AG10803 (cell line): ENCODE measurements at regions not wholly inside any gene's neighbourhood (a gene's known extent, or its start where the extent isn't known, plus 50 kb on each side); places are given as distances from the start of the nearest gene placed in this dataset.

Experiments used
- DNase-seq: peaks from one replicate; pipeline ENCODE4 v3.0.0; 2010; ENCODE audit warnings: low read depth
- H3K4me3 ChIP-seq: 2 replicates; pipeline ENCODE4 v1.5.1; 2011; ENCODE audit warnings: mild to moderate bottlenecking, low read length, control low read depth
- CTCF ChIP-seq: conservative IDR thresholded peaks from 2 replicates; pipeline ENCODE4 v1.5.1; 2011; ENCODE audit warnings: mild to moderate bottlenecking, low read length, control low read depth, inconsistent platforms

GRCh38 chr3:82364827-82365226 lies 603.4 kb upstream of the GBE1 start:
- no peak for TF ChIP-seq CTCF
- DNase-seq: no peak
- H3K4me3 ChIP-seq: no peak overlapping the region

GRCh38 chr3:82363131-82363530 lies 601.7 kb upstream of the GBE1 start:
- TF ChIP-seq CTCF: no peak
- H3K4me3 ChIP-seq: no peak overlapping the region
- DNase-seq: no peak

DNA sequence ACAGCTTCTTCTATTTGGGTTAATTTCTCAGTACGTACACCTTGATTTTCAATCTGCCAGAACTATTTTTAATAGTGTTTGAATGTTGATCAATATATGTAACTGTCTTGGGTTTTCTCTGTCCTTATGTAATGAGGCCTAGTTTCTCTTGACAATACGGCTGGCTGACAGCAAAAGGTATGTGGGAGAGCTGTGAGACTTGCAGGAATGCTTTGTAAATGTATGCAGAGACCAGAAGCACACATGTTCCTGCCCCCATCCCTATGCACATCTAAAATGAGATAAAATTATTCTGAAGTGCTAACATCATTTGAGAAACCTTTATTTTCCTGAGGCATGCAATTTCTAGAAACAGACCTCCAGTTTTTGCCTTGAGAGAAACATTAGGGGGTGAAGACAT lies 593.8 kb upstream of the GBE1 start:
- no peak for TF ChIP-seq CTCF
- DNase-seq: no peak
- H3K4me3 ChIP-seq: no peak overlapping the region

DNA sequence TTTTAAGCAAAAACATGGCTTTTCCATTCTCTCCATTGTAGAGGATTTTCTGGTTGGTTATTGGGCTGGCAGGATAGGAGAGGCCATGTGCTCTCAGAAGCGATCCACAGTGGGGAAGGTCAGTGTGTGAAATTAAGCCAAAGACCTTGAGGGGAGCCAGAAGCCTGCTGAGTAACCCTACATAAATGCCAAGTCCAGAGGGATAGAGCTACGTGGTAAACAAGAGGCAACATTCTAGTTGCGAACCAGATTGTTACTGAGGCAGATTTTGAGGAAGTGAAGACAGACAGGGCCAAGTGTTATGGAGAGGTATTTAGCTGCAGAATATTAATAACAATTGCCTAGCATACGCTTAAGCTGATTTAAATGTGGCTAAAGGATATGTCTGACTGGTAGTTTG lies 592.8 kb upstream of the GBE1 start:
- no peak for DNase-seq
- TF ChIP-seq CTCF: no peak

GRCh38 chr3:82353306-82354171 lies 592.1 kb upstream of the GBE1 start:
- no peak for DNase-seq
- H3K4me3 ChIP-seq: no peak overlapping the region
- TF ChIP-seq CTCF: no peak

More for the DNA sequence above, 592.8 kb upstream of the GBE1 start:
- H3K4me3 ChIP-seq: no peak overlapping the region

GRCh38 chr3:82347585-82347984 lies 586.1 kb upstream of the GBE1 start:
- DNase-seq: no peak
- no peak overlapping the region for H3K4me3 ChIP-seq
- TF ChIP-seq CTCF: no peak

DNA sequence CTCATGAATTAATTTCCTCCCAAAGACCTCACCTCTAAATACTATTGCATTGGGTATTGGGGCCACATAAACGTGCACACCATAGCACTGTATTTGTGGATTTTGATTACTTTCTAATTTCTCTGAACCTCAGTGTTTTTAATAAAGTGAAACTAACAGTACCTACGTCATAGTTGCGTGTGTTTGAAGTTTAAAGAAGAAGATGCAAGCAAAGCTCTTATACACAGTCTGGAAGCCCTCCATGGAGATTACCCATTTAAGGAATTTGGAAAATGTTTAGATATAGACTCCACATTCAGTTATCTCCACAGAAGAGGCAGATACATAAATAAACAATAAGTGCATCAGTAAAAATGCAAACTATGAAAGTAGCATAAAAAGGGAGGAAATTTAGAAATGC lies 581.1 kb upstream of the GBE1 start:
- no peak overlapping the region for H3K4me3 ChIP-seq
- no peak for DNase-seq
- no peak for TF ChIP-seq CTCF
